Hypothalamus (tissue), 51 donors: ENCODE measurements at regions not wholly inside any gene's neighbourhood (a gene's known extent, or its start where the extent isn't known, plus 50 kb on each side); places are given as distances from the start of the nearest gene placed in this dataset.

Experiments
- DNase-seq, 51 donors: peaks; one replicate each; lab custom pipeline; 2025; lab: John Stamatoyannopoulos, UW

GRCh38 chr7:131251371-131251770, 76.3 kb upstream of the MKLN1 start:
- no peak for DNase-seq

- no peak for DNase-seq
These were observed 74.7 kb upstream of the MKLN1 start for GRCh38 chr7:131252976-131253375.

GRCh38 chr7:131254211-131254610, 73.5 kb upstream of the MKLN1 start:
- DNase-seq, result no peak

- no peak for DNase-seq
These were observed 72.4 kb upstream of the MKLN1 start for GRCh38 chr7:131255242-131255641.

- DNase-seq, result no peak
These were observed 66.1 kb upstream of the MKLN1 start for GRCh38 chr7:131261476-131261994.

GRCh38 chr7:131265227-131265626, 62.4 kb upstream of the MKLN1 start:
- DNase-seq, result peak in 5 of 51 donors; percentile 4 to 42 (median 9)

GRCh38 chr7:131267631-131268030, 60.0 kb upstream of the MKLN1 start:
- DNase-seq, result no peak

GRCh38 chr7:131268906-131269305, 58.8 kb upstream of the MKLN1 start:
- no peak for DNase-seq

- no peak for DNase-seq
These were observed 55.6 kb upstream of the MKLN1 start for GRCh38 chr7:131272086-131272485.

GRCh38 chr7:131274986-131275385, 52.7 kb upstream of the MKLN1 start:
- no peak for DNase-seq

GRCh38 chr7:131276190-131276589, 51.5 kb upstream of the MKLN1 start:
- no peak for DNase-seq

- DNase-seq, result no peak
These were observed 50.9 kb upstream of the MKLN1 start for GRCh38 chr7:131276748-131277147.
